Hematopoietic multipotent progenitor cell treated with erythropoietin and hydrocortisone succinate and interleukin-3 and kit ligand, for 15 days (in vitro differentiated cells): ENCODE measurements at regions not wholly inside any gene's neighbourhood (a gene's known extent, or its start where the extent isn't known, plus 50 kb on each side); places are given as distances from the start of the nearest gene placed in this dataset.

Experiments used
- DNase-seq: peaks from one replicate; pipeline ENCODE4 v3.0.0-alpha.2; 2015; ENCODE audit warnings: low spot score

GRCh38 chr21:16834791-16835190 lies 678.1 kb upstream of the CXADR start:
- DNase-seq = no peak

- no peak for DNase-seq
Measured at GRCh38 chr21:16837321-16837720, 675.5 kb upstream of the CXADR start.

- DNase-seq = no peak
Measured at GRCh38 chr21:16837721-16838120, 675.1 kb upstream of the CXADR start.

GRCh38 chr21:16838331-16838730 lies 674.5 kb upstream of the CXADR start:
- no peak for DNase-seq

DNA sequence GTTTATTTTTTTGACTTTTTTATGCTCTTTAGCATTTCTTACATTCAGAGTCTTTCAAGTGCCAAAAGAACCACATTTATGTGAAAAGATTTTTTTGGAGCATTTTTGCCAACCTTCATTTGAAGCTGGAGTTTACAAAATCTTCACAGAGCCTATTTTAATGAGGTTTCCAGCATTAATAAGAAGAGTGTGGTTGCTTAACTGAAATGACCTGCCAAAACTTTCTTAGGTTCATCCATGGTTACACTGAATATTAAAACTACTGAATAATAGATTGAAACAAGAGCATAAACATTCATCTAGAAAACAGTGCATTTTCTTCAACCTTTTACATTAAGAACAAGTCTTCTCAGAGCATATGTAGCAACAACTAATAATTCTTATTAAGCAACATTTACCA lies 672.3 kb upstream of the CXADR start:
- DNase-seq = no peak

GRCh38 chr21:16841975-16842695 lies 670.7 kb upstream of the CXADR start:
- no peak for DNase-seq

- DNase-seq = no peak
Measured at GRCh38 chr21:16842696-16843035, 670.2 kb upstream of the CXADR start.

- DNase-seq = no peak
Measured at GRCh38 chr21:16847211-16847610, 665.6 kb upstream of the CXADR start.

DNA sequence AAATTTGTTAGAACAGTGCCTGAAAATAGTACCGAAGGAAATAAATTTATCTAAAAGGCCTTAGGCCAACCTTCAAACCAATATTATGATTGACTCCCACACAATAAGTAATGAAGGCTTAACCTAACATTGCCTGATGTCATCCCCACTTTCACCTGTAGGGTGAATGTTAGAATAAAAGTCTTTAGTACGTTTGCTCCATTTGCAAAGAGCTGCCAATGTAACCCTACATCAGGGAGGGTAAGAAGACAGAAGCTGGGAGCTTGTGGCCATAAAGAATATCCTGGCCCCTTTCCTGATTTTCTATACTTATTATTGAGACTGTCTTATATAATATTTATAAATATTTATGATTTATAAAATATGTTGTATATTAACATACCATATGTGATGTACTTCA lies 661.8 kb upstream of the CXADR start:
- DNase-seq = no peak

DNA sequence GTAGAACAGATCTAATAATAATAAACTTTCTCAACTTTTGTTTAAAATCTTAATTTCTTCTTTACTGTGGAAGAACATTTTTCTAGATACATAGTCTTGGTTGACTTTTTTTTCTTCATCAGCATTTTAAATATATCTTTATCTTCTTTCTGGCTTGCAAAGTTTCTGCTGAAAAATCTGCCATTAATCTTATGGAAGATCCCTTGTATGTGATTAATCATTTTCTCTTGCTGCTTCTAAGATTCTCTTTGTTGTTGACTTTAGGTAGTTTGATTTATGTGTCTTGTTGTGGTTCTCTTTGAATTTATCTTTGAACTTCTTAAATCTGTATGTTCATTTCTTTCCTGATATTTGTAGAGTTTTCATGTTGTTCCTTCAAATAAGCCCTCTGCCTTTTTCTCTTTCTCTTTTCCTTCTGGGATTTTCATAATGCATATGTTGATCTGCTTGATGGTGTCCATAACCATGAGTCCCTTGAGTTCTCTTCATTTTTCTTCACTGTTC lies 657.6 kb upstream of the CXADR start:
- DNase-seq = no peak

- DNase-seq = no peak
Measured at GRCh38 chr21:16863362-16863905, 649.4 kb upstream of the CXADR start.

- DNase-seq = no peak
Measured at GRCh38 chr21:16863908-16864307, 648.9 kb upstream of the CXADR start.

DNA sequence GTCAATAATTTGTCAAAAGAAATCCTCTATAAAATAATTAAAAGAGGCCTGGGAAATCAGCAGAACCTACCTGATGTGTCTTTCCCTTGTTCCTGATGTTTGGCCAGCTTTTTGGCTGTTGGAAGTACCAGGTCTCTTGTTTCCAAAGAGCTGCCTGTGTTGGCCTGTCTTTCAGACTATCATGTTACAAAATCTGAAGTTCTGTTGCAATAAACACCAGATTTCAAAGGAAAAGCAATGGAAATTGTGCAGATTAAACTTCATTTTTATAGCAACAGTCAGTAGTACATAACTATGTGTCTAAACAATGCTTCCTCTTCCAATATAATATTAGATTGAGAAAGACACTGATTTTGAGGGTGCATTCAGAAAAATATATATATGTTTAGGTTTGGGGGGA lies 647.2 kb upstream of the CXADR start:
- DNase-seq = no peak

DNA sequence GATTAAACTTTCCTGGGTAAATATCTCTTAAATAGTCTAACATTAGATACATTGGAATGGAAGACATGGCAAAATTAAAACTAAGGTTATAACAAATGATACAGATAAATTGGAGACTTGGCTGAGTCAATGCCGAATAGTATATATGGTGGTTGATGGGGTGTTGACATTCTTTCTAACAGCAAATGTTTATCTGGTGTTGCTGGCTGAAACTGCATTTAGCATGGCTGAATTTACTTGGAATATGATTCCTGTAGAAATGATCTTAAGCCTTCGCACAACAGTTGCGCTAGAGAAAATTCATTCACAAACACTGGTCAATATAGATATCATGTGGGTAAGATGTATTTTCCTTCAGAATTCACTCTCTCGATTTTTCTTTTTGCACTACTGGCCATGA lies 646.0 kb upstream of the CXADR start:
- no peak for DNase-seq

GRCh38 chr21:16870103-16870502 lies 642.7 kb upstream of the CXADR start:
- DNase-seq = no peak

- no peak for DNase-seq
Measured at GRCh38 chr21:16872616-16873015, 640.2 kb upstream of the CXADR start.

DNA sequence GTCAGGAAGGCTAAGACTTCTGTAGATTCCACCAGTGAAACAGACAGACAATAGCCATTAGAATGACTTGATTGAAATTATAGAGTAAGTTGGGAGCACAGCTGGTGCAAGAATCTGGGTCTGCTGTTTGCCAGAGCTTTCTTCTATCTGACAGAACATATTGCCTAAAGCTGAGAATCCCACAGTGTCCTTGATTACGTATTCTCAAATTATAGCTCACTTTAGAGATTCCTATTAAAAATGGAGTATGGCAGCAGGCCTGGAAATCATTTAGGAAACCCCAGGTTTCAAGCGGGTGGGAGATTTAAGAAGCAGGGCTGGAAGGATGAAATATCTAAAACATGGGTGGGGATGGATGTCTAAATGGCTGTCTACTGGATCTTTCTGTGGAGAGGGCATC lies 639.7 kb upstream of the CXADR start:
- DNase-seq = no peak

DNA sequence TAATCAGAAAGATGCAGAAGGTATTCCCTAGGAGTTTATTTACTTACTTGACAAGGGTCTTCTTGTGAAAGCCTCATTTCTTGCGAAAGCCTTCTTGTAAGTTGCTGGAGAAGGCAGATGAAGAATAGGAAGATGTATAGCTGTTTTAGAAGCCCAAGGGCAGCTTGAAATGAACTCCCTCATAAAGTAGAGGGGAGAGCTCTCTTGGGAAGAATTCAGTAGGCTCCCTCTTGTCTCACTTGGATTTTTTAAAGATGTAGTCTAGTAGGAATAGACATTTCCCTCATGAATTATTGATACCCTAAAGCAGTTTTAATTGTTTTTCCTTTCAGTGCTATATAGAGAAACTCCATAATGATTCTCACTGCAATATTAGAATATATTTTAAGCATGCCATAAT lies 639.2 kb upstream of the CXADR start:
- DNase-seq = no peak

GRCh38 chr21:16879479-16879878 lies 633.4 kb upstream of the CXADR start:
- DNase-seq = no peak

DNA sequence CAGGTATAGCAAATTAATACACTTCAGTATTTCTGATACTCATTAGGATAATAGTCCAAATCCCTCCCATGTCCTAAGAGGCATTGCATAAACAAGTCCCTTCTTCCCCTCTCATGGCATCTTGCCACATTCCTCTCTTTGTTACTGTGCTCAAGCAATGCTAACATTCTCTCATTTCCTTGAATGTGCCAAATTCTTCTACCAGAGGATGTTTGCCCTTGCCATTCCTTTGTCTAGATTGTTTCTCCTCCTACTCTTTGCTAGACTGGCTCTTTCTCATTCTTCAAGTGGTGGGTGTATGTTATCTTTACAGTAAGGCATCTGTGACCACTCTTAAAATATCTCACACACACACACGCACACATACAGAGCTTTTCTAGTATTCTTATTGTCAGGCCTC lies 621.0 kb upstream of the CXADR start:
- no peak for DNase-seq

DNA sequence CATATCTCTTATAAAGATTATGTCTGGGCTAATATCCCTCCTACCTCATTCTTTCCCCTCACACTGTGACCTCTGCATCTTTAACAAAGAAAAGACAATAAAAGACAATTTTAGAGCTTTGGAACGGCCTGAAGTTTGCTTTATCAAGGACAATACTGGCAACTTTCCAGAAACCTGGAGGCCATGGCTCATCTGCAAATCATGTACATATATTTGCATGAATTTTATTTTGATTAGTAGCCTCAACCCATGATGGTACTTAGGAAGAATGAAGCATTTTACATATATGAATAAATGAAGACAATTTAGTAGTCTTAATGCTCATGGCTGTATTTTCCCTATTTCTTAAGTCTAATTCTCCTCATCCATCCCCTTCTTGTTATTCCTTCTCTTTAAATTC lies 612.2 kb upstream of the CXADR start:
- no peak for DNase-seq

GRCh38 chr21:16908077-16908476 lies 604.8 kb upstream of the CXADR start:
- DNase-seq = no peak

- no peak for DNase-seq
Measured at GRCh38 chr21:16910435-16911165, 602.2 kb upstream of the CXADR start.
